22Rv1 (cell line): ENCODE measurements at regions not wholly inside any gene's neighbourhood (a gene's known extent, or its start where the extent isn't known, plus 50 kb on each side); places are given as distances from the start of the nearest gene placed in this dataset.

ENCODE experiments used
- ZFX ChIP-seq: fragments of 450-650 bp; IDR thresholded peaks from 2 replicates; pipeline ENCODE4 v1.6.1; 2017; ENCODE audit warnings: antibody characterized with exemption, borderline replicate concordance
- TF ChIP-seq, protein P1 (sequence below): fragments of 450-650 bp; IDR thresholded peaks from 2 replicates; pipeline ENCODE4 v1.5.1; 2017; ENCODE audit warnings: mild to moderate bottlenecking

DNA sequence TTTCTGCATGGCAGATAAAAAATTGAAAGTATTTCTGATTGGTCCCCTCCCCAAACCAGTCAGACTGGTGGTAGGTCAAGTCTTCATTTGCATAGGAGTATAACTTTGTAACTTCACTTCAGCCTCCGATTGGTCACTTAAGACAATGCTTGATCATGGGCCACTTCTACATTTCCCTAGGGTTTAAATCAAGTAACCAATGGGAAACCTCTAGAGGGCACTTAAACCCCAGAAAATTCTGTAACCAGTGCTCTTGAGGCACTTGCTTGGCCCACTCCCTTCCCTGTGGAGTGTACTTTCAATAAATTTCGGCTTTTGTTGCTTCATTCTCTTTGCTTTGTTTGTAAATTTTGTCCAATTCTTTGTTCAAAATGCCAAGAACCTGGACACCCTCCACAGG is 225.5 kb downstream of the ARPP21 start:
- TF ChIP-seq, protein P1, sequence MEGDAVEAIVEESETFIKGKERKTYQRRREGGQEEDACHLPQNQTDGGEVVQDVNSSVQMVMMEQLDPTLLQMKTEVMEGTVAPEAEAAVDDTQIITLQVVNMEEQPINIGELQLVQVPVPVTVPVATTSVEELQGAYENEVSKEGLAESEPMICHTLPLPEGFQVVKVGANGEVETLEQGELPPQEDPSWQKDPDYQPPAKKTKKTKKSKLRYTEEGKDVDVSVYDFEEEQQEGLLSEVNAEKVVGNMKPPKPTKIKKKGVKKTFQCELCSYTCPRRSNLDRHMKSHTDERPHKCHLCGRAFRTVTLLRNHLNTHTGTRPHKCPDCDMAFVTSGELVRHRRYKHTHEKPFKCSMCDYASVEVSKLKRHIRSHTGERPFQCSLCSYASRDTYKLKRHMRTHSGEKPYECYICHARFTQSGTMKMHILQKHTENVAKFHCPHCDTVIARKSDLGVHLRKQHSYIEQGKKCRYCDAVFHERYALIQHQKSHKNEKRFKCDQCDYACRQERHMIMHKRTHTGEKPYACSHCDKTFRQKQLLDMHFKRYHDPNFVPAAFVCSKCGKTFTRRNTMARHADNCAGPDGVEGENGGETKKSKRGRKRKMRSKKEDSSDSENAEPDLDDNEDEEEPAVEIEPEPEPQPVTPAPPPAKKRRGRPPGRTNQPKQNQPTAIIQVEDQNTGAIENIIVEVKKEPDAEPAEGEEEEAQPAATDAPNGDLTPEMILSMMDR = no peak
- TF ChIP-seq ZFX = no peak
